Natural killer cell treated with Interleukin-12 subunit alpha and Interleukin-12 subunit beta and Interleukin-15 and Interleukin-18, amount 100 ng/mL, for 72 hours (primary cell): ENCODE measurements at regions not wholly inside any gene's neighbourhood (a gene's known extent, or its start where the extent isn't known, plus 50 kb on each side); places are given as distances from the start of the nearest gene placed in this dataset.

Source experiments
- ATAC-seq, 2 donors: fragments of 150-1000 bp; cut with Tn5 transposase in 1 of 2; sonication (Bioruptor Pico), chemical (Tn5 transposase) in 1 of 2; 2 replicates each; pipeline ENCODE4 v1.10.0; 2021
- DNase-seq: peaks from one replicate; pipeline ENCODE4 v3.0.0; 2022; ENCODE audit warnings: low spot score
- H3K27ac Mint-ChIP-seq, 2 donors: 1 replicate in 1 of 2; 2 replicates in 1 of 2; pipeline ENCODE4 v1.8.0; 2022; ENCODE audit warnings: mixed read lengths in 2 of 2, mild to moderate bottlenecking in 1 of 2, moderate library complexity in 1 of 2
- H3K27me3 Mint-ChIP-seq, 2 donors: 1 replicate in 1 of 2; 2 replicates in 1 of 2; pipeline ENCODE4 v1.8.0; 2022; ENCODE audit warnings: mixed read lengths in 2 of 2
- H3K36me3 Mint-ChIP-seq: one replicate; pipeline ENCODE4 v1.8.0; 2022; ENCODE audit warnings: mixed read lengths
- H3K4me1 Mint-ChIP-seq, 2 donors: 1 replicate in 1 of 2; 2 replicates in 1 of 2; pipeline ENCODE4 v1.8.0; 2022; ENCODE audit warnings: low read depth in 2 of 2, mixed read lengths in 2 of 2, mild to moderate bottlenecking in 1 of 2
- H3K4me3 Mint-ChIP-seq: one replicate; pipeline ENCODE4 v1.8.0; 2022; ENCODE audit warnings: mixed read lengths
- H3K9me3 Mint-ChIP-seq: 2 replicates; pipeline ENCODE4 v1.8.0; 2022; ENCODE audit warnings: mixed read lengths

- H3K4me1 Mint-ChIP-seq = peaks cover 15 to 18% of the 10 kb centered on the region in 2 donors
- H3K4me3 Mint-ChIP-seq = no peak overlapping the region
- peaks cover 36 to 42% of the 10 kb centered on the region in 2 donors for H3K27me3 Mint-ChIP-seq
- no peaks in the 10 kb centered on the region for H3K9me3 Mint-ChIP-seq
- H3K36me3 Mint-ChIP-seq = no peaks in the 10 kb centered on the region
- DNase-seq (no peak), ATAC-seq (no peak)
- H3K27ac Mint-ChIP-seq = no peak overlapping the region
These were observed 123.2 kb downstream of the RMI1 start for GRCh38 chr9:84103651-84104377.

DNA sequence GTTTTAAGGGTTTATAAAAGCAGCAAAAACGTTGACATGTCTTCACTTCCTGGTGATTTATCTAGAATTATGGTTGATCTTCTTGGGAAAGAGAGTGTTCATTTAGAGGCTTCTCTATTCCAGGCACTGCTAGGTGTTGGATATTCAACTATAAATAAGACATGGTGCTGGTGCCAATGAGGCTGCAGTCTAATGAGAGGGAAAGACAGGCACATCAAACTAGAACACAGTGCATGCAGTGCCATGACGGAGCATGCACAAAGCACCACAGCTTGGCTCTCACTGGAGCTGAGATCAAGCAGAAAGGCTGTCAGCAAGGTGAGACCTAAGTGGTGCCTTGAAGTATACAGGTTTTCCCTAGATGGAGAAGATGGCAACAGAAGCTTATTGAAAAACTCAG, 126.5 kb downstream of the RMI1 start:
- peaks cover 15 to 18% of the 10 kb centered on the region in 2 donors for H3K4me1 Mint-ChIP-seq
- no peaks in the 10 kb centered on the region for H3K9me3 Mint-ChIP-seq
- DNase-seq = no peak
- peaks cover 30 to 40% of the 10 kb centered on the region in 2 donors for H3K27me3 Mint-ChIP-seq
- H3K4me3 Mint-ChIP-seq = no peak overlapping the region
- H3K27ac Mint-ChIP-seq = peak overlapping the region in 1 of 2 donors; percentile 6
- H3K36me3 Mint-ChIP-seq = no peaks in the 10 kb centered on the region
- no peak for ATAC-seq

- H3K4me1 Mint-ChIP-seq = peaks cover 15 to 18% of the 10 kb centered on the region in 2 donors
- no peak overlapping the region for H3K4me3 Mint-ChIP-seq
- DNase-seq (no peak), ATAC-seq (no peak)
- peaks cover 4% of the 10 kb centered on the region for H3K9me3 Mint-ChIP-seq
- no peak overlapping the region for H3K27ac Mint-ChIP-seq
- H3K36me3 Mint-ChIP-seq = no peaks in the 10 kb centered on the region
- peaks cover 36 to 44% of the 10 kb centered on the region in 2 donors for H3K27me3 Mint-ChIP-seq
These were observed 127.4 kb downstream of the RMI1 start for GRCh38 chr9:84107995-84108394.

GRCh38 chr9:84111726-84112125, 131.1 kb downstream of the RMI1 start:
- ATAC-seq (no peak), DNase-seq (no peak)
- Mint-ChIP-seq H3K4me3 (no peak overlapping the region), H3K27ac (no peak overlapping the region), H3K4me1 (peaks cover 15% of the 10 kb centered on the region in 2 donors), H3K36me3 (peaks cover 12% of the 10 kb centered on the region), H3K27me3 (peaks cover 56 to 68% of the 10 kb centered on the region in 2 donors), H3K9me3 (peaks cover 4% of the 10 kb centered on the region)

GRCh38 chr9:84121991-84122523, 141.5 kb downstream of the RMI1 start:
- H3K4me3 Mint-ChIP-seq = no peak overlapping the region

DNA sequence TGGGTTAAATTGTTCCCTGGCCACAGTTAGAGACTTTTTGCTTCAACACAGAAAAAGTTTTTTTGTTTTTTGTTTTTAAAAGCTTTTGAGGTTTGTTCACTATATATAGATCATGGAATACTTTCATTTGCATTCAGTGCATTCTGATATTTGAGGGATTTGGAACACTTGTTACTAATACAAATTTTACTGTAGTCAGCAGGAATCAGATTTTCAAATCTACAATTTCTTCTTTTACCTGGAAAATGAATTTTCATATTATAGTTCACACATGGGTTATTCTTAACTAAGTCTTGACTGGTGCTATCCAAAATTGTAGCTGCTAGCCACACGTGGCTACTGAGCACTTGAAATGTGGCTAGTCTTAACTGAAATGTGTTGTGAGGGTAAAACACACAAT, 142.0 kb downstream of the RMI1 start:
- Mint-ChIP-seq H3K36me3 (peaks cover 4% of the 10 kb centered on the region), H3K9me3 (no peaks in the 10 kb centered on the region), H3K27ac (no peak overlapping the region), H3K4me1 (peaks cover 0 to 5% of the 10 kb centered on the region in 2 donors), H3K4me3 (no peak overlapping the region), H3K27me3 (peaks cover 12 to 19% of the 10 kb centered on the region in 2 donors)
- no peak for DNase-seq
- ATAC-seq = no peak

More at GRCh38 chr9:84121991-84122523, 141.5 kb downstream of the RMI1 start:
- peaks cover 9% of the 10 kb centered on the region for H3K36me3 Mint-ChIP-seq
- peaks cover 17 to 20% of the 10 kb centered on the region in 2 donors for H3K27me3 Mint-ChIP-seq
- no peak for ATAC-seq
- no peaks in the 10 kb centered on the region for H3K9me3 Mint-ChIP-seq
- DNase-seq = no peak
- peaks cover 0 to 5% of the 10 kb centered on the region in 2 donors for H3K4me1 Mint-ChIP-seq
- H3K27ac Mint-ChIP-seq = no peak overlapping the region

- H3K4me1 Mint-ChIP-seq = peaks cover 0 to 5% of the 10 kb centered on the region in 2 donors
- H3K27me3 Mint-ChIP-seq = peaks cover 13 to 15% of the 10 kb centered on the region in 2 donors
- no peak overlapping the region for H3K4me3 Mint-ChIP-seq
- ATAC-seq = peak in 1 of 2 donors; percentile 77
- no peaks in the 10 kb centered on the region for H3K36me3 Mint-ChIP-seq
- H3K9me3 Mint-ChIP-seq = no peaks in the 10 kb centered on the region
- no peak overlapping the region for H3K27ac Mint-ChIP-seq
- no peak for DNase-seq
These were observed 143.2 kb downstream of the RMI1 start for GRCh38 chr9:84123648-84124406.

- no peak overlapping the region for H3K4me3 Mint-ChIP-seq
- H3K9me3 Mint-ChIP-seq = no peaks in the 10 kb centered on the region
- H3K27ac Mint-ChIP-seq = no peak overlapping the region
- H3K4me1 Mint-ChIP-seq = peaks cover 0 to 5% of the 10 kb centered on the region in 2 donors
- ATAC-seq (no peak), DNase-seq (no peak)
- peaks cover 16 to 18% of the 10 kb centered on the region in 2 donors for H3K27me3 Mint-ChIP-seq
- H3K36me3 Mint-ChIP-seq = no peaks in the 10 kb centered on the region
These were observed 144.4 kb downstream of the RMI1 start for GRCh38 chr9:84125046-84125445.

DNA sequence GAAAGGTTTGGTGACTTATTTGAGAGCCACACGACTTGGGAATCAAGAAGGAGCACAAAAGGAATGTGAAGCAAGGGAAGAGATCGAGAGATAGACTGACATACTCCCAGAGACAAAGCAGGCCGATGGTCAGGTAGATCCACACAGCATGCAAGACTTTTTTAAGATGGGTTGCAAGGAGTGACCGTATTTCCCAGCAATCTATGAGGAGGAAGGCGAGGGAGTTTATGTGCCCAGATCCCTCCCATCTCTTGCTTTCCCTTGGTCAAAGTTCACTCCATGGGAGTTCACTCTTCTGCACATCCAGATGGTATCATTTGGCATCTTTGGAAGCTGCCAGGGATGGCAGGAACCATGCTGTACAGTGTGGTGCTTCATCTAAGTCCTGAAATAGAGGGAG, 148.9 kb downstream of the RMI1 start:
- no peak overlapping the region for H3K4me3 Mint-ChIP-seq
- DNase-seq (no peak), ATAC-seq (no peak)
- no peaks in the 10 kb centered on the region for H3K9me3 Mint-ChIP-seq
- H3K4me1 Mint-ChIP-seq = no peaks in the 10 kb centered on the region
- H3K36me3 Mint-ChIP-seq = no peaks in the 10 kb centered on the region
- peaks cover 23 to 26% of the 10 kb centered on the region in 2 donors for H3K27me3 Mint-ChIP-seq
- H3K27ac Mint-ChIP-seq = no peak overlapping the region

DNA sequence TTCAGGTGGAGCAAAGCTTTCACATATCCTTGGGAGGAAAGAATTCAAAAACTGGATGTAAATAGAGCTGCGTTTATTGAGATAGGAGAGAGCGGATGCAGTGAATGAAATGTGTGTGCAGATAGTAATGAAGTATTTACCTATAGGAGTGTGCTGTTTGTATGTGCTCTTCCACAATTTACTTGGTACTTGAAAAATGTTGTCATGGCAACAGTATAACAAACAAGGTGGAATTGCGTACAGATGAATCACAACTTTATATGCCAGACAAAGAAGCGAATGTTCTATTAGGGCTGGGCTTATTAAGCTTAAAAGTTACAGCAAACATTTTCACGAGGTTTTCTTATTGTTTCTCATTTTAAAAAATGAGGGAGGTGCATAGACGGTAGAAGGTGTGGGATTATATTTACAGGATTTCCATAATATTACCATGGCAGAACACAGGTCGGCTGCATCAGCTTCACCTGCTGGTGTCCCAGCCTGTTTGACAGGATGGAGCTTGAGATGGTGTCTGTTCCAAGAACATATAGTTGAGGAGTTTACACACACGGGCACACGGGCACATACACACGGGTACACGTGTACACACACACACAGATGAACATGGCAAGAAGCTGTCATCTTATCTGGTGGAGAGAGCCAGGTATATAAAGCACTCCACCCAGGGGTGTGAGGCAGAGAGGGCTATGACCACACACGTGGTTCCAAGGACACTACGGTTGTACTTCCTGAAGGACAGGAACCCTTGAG, 155.7 kb downstream of the RMI1 start:
- Mint-ChIP-seq H3K9me3 (no peaks in the 10 kb centered on the region), H3K36me3 (no peaks in the 10 kb centered on the region), H3K4me3 (no peak overlapping the region), H3K4me1 (peaks cover 13 to 20% of the 10 kb centered on the region in 2 donors), H3K27ac (no peak overlapping the region), H3K27me3 (peaks cover 44 to 65% of the 10 kb centered on the region in 2 donors)
- DNase-seq (no peak), ATAC-seq (peak in 1 of 2 donors; percentile 40)

GRCh38 chr9:84137968-84138367, 157.4 kb downstream of the RMI1 start:
- Mint-ChIP-seq H3K4me1 (peaks cover 13 to 20% of the 10 kb centered on the region in 2 donors), H3K4me3 (no peak overlapping the region), H3K36me3 (no peaks in the 10 kb centered on the region), H3K27ac (no peak overlapping the region), H3K27me3 (peaks cover 49 to 79% of the 10 kb centered on the region in 2 donors), H3K9me3 (no peaks in the 10 kb centered on the region)
- DNase-seq (no peak), ATAC-seq (no peak)

DNA sequence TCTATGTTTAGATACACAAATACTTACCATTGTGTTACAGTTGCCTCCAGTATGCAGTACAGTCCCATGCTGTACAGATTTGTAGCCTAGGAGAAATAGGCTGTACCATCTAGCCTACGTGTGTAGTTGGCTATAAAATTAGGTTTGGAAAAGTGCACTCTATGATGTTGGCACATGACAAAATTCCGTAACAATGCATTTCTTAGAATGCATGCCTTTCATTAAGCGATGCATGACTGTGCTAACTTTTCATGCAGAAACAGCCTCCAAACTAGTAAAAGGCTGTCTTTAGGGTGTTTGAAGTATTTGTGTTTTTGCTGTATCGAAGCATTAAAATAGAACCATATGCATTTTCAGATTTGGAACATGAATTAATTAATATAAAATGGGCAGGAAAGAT, 157.9 kb downstream of the RMI1 start:
- H3K9me3 Mint-ChIP-seq = no peaks in the 10 kb centered on the region
- ATAC-seq = no peak
- no peak overlapping the region for H3K27ac Mint-ChIP-seq
- no peak for DNase-seq
- no peaks in the 10 kb centered on the region for H3K36me3 Mint-ChIP-seq
- H3K4me1 Mint-ChIP-seq = peaks cover 13 to 20% of the 10 kb centered on the region in 2 donors
- peaks cover 49 to 82% of the 10 kb centered on the region in 2 donors for H3K27me3 Mint-ChIP-seq
- H3K4me3 Mint-ChIP-seq = no peak overlapping the region

GRCh38 chr9:84139296-84140070, 158.9 kb downstream of the RMI1 start:
- no peaks in the 10 kb centered on the region for H3K9me3 Mint-ChIP-seq
- DNase-seq (no peak), ATAC-seq (no peak)
- H3K36me3 Mint-ChIP-seq = no peaks in the 10 kb centered on the region
- peaks cover 13 to 20% of the 10 kb centered on the region in 2 donors for H3K4me1 Mint-ChIP-seq
- H3K27ac Mint-ChIP-seq = no peak overlapping the region
- peak overlapping the region; percentile 63 for H3K4me3 Mint-ChIP-seq
- H3K27me3 Mint-ChIP-seq = peaks cover 44 to 79% of the 10 kb centered on the region in 2 donors
